ENCODE measurements at regions not wholly inside any gene's neighbourhood (a gene's known extent, or its start where the extent isn't known, plus 50 kb on each side); places are given as distances from the start of the nearest gene placed in this dataset.

GRCh38 chr7:118971706-118972105 is 747.2 kb downstream of the ANKRD7 start:
- Histone ChIP-seq H3K27me3 (no peaks in the 10 kb centered on the region), H3K36me3 (no peaks in the 10 kb centered on the region), H3K27ac (no peak overlapping the region), H3K4me1 (no peaks in the 10 kb centered on the region), H3K9me3 (no peaks in the 10 kb centered on the region), H3K4me3 (no peak overlapping the region)
- TF ChIP-seq POLR2AphosphoS5 (IDR thresholded peaks at IDR 0.05): no peak
- TF ChIP-seq POLR2A (IDR thresholded peaks at IDR 0.05): no peak
- no peak for TF ChIP-seq CTCF (IDR thresholded peaks at IDR 0.05)
- intact Hi-C loops (cut with DNase I; ENCODE audit: low total_unique reads): no loop called here
- DNase-seq (ENCODE audit: low spot score in 2 of 2): no peak

- TF ChIP-seq CTCF (IDR thresholded peaks at IDR 0.05): no peak
- no peak for TF ChIP-seq POLR2AphosphoS5 (IDR thresholded peaks at IDR 0.05)
- TF ChIP-seq POLR2A (IDR thresholded peaks at IDR 0.05): no peak
- no peak overlapping the region for H3K27ac ChIP-seq
- H3K9me3 ChIP-seq: no peaks in the 10 kb centered on the region
- intact Hi-C loops (cut with DNase I; ENCODE audit: low total_unique reads): no loop called here
- H3K36me3 ChIP-seq: no peaks in the 10 kb centered on the region
- no peak overlapping the region for H3K4me3 ChIP-seq
- H3K27me3 ChIP-seq: no peaks in the 10 kb centered on the region
- H3K4me1 ChIP-seq: no peaks in the 10 kb centered on the region
- DNase-seq (ENCODE audit: low spot score in 2 of 2): no peak
Measured at GRCh38 chr7:118974836-118975235, 750.3 kb downstream of the ANKRD7 start.

- H3K36me3 ChIP-seq: peaks cover 3% of the 10 kb centered on the region
- no peaks in the 10 kb centered on the region for H3K9me3 ChIP-seq
- no peak overlapping the region for H3K27ac ChIP-seq
- TF ChIP-seq POLR2A (IDR thresholded peaks at IDR 0.05): no peak
- no peak for TF ChIP-seq CTCF (IDR thresholded peaks at IDR 0.05)
- TF ChIP-seq POLR2AphosphoS5 (IDR thresholded peaks at IDR 0.05): no peak
- intact Hi-C loops (cut with DNase I; ENCODE audit: low total_unique reads): no loop called here
- H3K27me3 ChIP-seq: no peaks in the 10 kb centered on the region
- no peak overlapping the region for H3K4me3 ChIP-seq
- DNase-seq (ENCODE audit: low spot score in 2 of 2): no peak
- no peaks in the 10 kb centered on the region for H3K4me1 ChIP-seq
Measured at GRCh38 chr7:118995350-118995749, 770.8 kb downstream of the ANKRD7 start.

GRCh38 chr7:119007236-119007635 is 782.7 kb downstream of the ANKRD7 start:
- intact Hi-C loops (cut with DNase I; ENCODE audit: low total_unique reads): no loop called here
- no peak for DNase-seq (ENCODE audit: low spot score in 2 of 2)
- no peaks in the 10 kb centered on the region for H3K27me3 ChIP-seq
- no peak overlapping the region for H3K27ac ChIP-seq
- no peak for TF ChIP-seq POLR2A (IDR thresholded peaks at IDR 0.05)
- no peak for TF ChIP-seq POLR2AphosphoS5 (IDR thresholded peaks at IDR 0.05)
- no peak for TF ChIP-seq CTCF (IDR thresholded peaks at IDR 0.05)
- H3K36me3 ChIP-seq: no peaks in the 10 kb centered on the region
- H3K4me3 ChIP-seq: no peak overlapping the region
- H3K4me1 ChIP-seq: no peaks in the 10 kb centered on the region
- no peaks in the 10 kb centered on the region for H3K9me3 ChIP-seq

GRCh38 chr7:119010635-119011034 is 786.1 kb downstream of the ANKRD7 start:
- H3K9me3 ChIP-seq: no peaks in the 10 kb centered on the region
- H3K36me3 ChIP-seq: no peaks in the 10 kb centered on the region
- no peak overlapping the region for H3K27ac ChIP-seq
- no peak for DNase-seq (ENCODE audit: low spot score in 2 of 2)
- no peaks in the 10 kb centered on the region for H3K27me3 ChIP-seq
- no peak for TF ChIP-seq POLR2AphosphoS5 (IDR thresholded peaks at IDR 0.05)
- TF ChIP-seq CTCF (IDR thresholded peaks at IDR 0.05): no peak
- no peak for TF ChIP-seq POLR2A (IDR thresholded peaks at IDR 0.05)
- H3K4me1 ChIP-seq: no peaks in the 10 kb centered on the region
- no peak overlapping the region for H3K4me3 ChIP-seq
- intact Hi-C loops (cut with DNase I; ENCODE audit: low total_unique reads): loop anchor here (1.0 kb wide), 1 partner anchor 19 kb away; no protein-coding TSS in a partner anchor

All from breast epithelium (tissue), 4 donors.